ENCODE measurements at regions not wholly inside any gene's neighbourhood (a gene's known extent, or its start where the extent isn't known, plus 50 kb on each side); places are given as distances from the start of the nearest gene placed in this dataset.

- DNase-seq: no peak
Measured at GRCh38 chr6:25041485-25042035, 105.8 kb upstream of the RIPOR2 start.

DNA sequence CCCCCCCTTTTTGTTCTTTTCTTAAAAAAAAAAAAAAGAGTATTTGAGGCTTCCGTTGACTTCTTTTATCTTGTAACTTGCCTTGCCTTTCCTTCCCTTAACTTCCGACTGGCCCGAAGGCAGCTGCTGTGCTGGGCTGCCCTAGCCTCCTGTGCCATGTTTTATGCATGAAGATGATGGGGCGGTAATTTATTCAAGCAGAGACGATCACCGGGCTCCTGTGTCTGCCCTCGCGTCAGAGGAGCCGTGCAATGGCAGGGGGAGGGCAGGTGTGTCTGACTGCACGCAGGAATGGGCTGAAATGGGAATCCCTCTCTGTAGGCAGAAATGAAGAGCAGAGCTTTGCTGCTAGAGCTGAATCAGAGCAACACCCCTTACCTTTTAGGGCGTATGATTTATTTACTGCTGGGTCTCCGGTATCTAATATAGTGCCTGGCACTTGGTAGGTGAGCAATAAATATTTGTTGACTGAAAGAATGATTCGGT lies 106.3 kb upstream of the RIPOR2 start:
- DNase-seq: peak; percentile 54

DNA sequence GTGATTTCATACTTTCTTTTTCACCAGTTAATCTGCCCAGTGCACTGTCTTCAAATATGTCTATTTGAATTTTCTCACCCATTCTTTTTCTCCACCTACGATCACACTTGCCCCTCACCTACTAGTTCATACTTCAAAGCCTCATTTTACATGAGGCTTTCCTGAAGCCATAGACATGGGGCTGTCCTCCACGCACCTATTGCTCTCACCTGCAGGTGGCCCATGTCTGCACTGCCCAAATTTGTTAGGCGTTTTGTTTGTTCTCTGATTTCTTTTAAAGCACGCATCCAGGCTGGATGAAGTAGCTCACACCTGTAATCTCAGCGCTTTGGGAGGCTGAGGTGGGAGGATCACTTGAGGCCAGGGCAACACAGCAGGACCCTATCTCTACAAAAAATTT lies 106.8 kb upstream of the RIPOR2 start:
- no peak for DNase-seq

DNA sequence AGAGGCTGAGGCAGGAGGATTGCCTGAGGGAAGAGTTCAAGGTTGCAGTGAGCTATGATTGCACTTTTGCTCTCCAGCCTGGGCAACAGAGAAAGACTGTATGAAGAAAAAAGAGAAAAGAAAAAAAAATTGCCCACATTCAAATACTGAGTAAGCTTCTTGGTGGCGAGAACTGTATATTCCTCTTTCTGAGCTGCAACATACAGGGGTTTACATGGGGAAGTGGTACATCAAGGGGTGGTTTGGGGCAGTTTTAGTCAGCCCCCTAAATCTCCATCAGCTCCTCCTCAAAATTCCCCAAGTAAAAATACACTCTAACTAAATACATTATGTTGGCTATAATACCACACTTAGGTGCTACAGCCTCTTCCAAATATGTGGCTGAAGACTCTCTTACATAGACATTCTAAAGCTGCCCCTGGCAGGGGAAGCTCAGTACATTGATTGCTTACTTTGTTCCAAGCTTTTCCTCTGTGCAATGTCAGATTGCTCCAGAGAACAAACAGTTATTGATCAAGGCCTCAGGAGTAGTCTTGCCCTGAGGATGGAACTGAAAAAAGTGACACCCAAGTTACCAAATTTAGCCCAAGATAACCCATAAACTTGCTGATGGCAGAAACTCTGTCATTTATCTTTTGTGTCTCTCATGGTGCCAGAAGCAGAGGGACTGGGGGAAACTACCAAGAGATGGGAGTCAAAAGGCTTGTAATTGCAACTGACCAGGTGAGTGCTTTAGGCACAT lies 107.4 kb upstream of the RIPOR2 start:
- DNase-seq: no peak

DNA sequence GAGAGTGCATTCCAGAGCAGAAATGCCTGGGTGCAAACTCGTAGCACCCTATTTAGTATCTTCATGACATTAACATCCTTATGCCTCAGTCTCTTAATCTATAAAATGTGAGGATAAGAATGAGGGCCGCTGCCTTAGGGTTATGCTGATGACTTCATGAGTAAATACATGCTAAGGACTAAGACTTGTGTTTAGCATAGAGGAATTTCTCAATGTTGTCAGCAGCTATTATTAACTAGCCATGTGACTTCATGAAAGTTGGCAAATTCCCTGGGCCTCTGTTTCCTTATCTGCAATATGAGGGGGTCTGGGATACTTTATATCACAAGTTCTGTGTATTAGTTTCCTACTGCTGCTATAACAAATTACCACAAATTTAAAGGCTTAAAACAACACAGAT lies 108.1 kb upstream of the RIPOR2 start:
- no peak for DNase-seq

GRCh38 chr6:25046942-25047341 lies 111.2 kb upstream of the RIPOR2 start:
- no peak for DNase-seq

DNA sequence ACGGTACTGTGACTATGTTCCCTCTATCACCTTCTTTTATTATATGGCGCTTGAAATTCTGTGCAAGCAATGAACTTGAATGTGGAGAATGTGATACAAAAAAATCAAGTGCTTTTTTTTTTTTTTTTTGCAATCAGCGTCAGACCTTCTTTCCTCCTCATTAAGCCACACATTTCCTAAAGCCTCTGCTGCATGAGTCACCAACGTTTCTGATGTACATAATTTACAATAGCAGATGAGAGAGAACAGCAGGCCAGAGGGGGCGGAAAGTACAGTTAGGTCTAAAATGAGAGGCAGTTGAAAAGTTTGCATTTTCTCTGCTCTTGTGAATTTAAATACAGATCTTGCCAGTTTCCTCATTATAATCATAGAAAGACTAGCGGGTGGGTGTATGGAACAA lies 114.6 kb upstream of the RIPOR2 start:
- DNase-seq: no peak

- no peak for DNase-seq
Measured at GRCh38 chr6:25051083-25051482, 115.3 kb upstream of the RIPOR2 start.

- DNase-seq: no peak
Measured at GRCh38 chr6:25052181-25052580, 116.4 kb upstream of the RIPOR2 start.

DNA sequence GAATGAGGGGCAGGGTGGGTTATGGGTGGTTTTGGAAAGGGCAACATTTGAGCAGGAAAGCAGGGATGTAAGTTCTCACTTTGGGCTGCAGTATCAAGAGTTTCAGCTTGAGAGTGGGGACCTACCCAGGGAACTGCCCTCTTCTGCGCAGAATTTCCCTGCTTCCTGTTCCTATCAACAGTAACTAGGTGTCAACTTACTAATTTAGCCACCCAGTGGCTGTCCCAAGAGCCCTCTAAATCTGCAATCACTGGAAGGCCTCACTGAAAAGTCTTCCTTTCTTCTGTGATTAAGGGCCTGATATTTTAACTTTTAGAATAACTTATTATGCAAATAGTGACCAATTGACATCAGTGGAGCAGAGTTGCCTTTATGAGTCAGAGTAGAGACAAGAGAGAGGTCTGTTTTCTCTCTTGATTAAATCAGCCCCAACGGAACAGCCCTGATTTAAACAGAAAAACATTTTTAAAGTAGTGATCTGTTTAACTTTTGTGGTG lies 118.2 kb upstream of the RIPOR2 start:
- no peak for DNase-seq

- DNase-seq: no peak
Measured at GRCh38 chr6:25054469-25054868, 118.7 kb upstream of the RIPOR2 start.

- DNase-seq: no peak
Measured at GRCh38 chr6:25056130-25056529, 120.4 kb upstream of the RIPOR2 start.

DNA sequence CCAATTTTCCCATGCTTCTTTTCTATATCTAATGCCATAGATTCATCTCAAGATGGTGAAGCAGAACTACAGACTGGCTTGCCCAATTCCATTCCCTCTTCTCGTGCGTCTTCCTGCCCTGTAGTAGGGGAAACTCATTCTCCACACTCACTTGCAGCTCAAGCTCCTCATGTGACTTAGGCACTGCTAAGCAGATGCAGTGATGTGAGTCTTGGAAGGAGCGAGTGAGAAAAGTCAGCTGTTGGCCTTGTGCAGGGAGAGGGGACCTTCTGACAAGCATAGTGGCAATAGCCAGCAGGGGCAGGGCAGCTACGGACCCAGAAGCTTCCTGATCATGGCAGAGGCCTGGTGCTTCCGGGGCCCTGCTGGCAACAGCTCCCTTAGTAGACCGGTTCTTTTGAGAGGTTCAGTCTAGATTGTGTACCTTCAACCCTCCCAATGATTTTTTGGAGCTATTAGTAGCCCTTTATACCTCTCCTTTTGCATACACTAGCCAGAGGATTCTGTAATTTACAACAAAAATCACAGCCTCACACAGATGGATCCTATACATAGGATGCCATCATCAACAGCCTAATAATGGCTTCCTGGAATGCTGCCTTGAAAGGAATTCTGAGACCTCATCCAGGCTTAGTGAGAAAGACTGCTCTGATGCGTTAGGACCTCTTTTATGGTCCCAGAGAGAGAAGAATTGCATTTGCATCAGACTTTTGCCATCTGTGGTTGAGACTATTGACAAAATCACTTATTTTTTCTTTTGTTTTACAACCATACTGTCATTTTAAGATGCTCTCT lies 121.5 kb upstream of the RIPOR2 start:
- no peak for DNase-seq

- DNase-seq: no peak
Measured at GRCh38 chr6:25058441-25058840, 122.7 kb upstream of the RIPOR2 start.

DNA sequence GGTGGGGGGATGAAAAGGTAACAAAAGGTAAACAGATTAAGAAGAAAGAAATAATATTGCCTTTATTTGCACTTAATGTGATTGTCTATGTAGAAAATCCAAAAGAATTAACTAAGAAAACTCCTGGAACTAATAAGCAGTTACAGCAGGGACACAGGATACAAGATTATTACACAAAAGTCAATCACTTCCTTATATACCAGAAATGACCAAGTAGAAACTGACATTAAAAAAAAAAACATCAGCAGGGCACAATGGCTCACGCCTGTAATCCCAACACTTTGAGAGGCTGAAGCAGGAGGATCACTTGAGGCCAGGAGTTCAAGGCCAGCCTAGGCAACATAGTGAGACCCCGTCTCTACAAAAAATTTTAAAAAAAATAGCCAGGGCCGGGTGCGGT lies 123.2 kb upstream of the RIPOR2 start:
- no peak for DNase-seq

DNA sequence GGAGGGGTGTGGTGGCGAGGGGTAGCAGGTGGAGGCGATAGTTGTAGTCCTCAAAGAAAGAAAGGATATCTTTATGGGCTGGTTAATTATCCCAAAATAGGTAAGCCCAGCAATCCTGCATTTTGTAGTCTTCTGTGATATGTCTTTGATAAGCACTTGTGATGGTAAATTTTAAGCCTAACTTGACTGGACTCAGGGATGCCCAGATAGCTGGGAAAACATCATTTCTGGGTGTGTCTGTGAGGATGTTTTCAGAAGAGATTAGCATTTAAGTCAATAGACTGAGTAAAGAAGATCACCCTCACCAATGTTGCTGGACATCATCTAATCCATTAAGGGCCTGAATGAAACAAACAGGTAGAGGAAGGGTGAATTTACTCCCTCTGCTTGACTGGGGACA lies 124.8 kb upstream of the RIPOR2 start:
- no peak for DNase-seq

- DNase-seq: no peak
Measured at GRCh38 chr6:25061289-25061936, 125.7 kb upstream of the RIPOR2 start.

DNA sequence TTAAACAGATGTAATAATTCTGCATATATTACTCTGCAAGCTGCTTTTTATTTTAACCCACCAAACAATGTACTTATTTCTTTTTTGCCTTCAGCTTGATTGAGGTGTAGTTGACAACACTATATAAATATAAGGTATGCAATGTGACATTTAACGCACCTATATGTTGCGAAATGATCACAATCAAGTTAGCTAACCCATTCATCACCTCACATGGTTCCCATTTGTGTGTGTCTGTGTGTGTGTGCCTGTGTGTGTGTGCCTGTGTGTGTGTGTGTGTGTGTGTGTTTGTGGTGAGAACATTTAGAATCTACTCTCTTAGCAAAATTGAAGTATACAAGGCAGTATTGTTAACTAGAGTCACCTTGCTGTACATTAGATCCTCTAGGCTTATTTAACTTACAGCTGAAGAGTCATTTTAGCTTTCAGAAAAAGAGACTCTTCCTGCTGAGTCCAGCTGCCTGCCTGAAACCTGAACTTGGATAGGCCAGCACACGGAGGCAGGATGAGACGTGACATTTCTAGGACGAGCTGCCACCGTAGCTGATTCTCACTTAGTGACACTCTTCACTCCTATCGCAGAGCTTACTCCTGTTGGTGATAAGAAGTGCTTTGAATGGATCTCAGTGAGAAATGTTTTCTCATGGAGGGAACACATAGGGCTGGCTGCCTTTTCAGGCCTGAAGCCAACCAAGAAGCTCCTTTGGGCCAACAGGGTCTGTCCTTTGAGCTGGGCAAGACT lies 126.5 kb upstream of the RIPOR2 start:
- DNase-seq: no peak

DNA sequence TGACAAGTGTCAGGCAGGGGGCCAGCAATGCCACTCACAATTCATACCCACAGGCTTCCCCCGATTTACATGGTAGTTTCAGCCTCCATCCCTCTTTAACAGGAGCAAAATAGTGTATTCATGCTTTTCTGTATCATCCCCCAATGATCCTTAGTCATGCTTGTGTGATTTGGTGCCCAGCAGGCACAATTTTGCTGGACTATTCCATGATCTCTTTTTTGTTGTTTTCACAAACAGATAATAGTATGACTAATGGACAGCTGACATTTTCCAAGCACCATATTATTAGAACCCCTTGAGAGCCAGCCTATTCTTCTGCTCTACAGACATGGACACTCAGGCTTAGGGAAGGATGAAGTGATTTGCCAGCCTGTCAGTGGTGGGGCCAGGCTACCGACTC lies 128.2 kb upstream of the RIPOR2 start:
- no peak for DNase-seq

- no peak for DNase-seq
Measured at GRCh38 chr6:25065666-25066065, 129.9 kb upstream of the RIPOR2 start.

GRCh38 chr6:25066593-25066992 lies 130.8 kb upstream of the RIPOR2 start:
- no peak for DNase-seq

- DNase-seq: no peak
Measured at GRCh38 chr6:25068866-25069265, 133.1 kb upstream of the RIPOR2 start.
